CD8-positive, alpha-beta memory T cell (primary cell): ENCODE measurements at regions not wholly inside any gene's neighbourhood (a gene's known extent, or its start where the extent isn't known, plus 50 kb on each side); places are given as distances from the start of the nearest gene placed in this dataset.

Experiments
- CTCF ChIA-PET: fragments of 350-600 bp; sonication (Branson Sonifier 250); formaldehyde crosslinking; loops from one replicate; lab custom pipeline; 2021; ENCODE audit warnings: antibody characterized with exemption; lab: Charles Lee
- POLR2A ChIA-PET: fragments of 350-600 bp; sonication (Branson Sonifier 250); formaldehyde crosslinking; loops from one replicate; lab custom pipeline; 2021; ENCODE audit warnings: antibody characterized with exemption; lab: Charles Lee
- DNase-seq, 5 donors: peaks; one replicate each; pipeline versions ENCODE4 v3.0.0 to v3.0.0-alpha.2; 2020 to 2022; ENCODE audit warnings: mixed read lengths in 1 of 5
- H3K27ac ChIP-seq: one replicate; pipeline ENCODE4 v1.7.0; 2013; ENCODE audit warnings: low read depth, mild to moderate bottlenecking, low read length, moderate library complexity
- H3K27me3 ChIP-seq: 2 replicates; pipeline ENCODE4 v1.7.0; 2013; ENCODE audit warnings: low read length, mild to moderate bottlenecking; ENCODE audit not compliant: insufficient read depth, poor library complexity, severe bottlenecking
- H3K36me3 ChIP-seq: 2 replicates; pipeline ENCODE4 v1.7.0; 2013; ENCODE audit warnings: mild to moderate bottlenecking, low read length, moderate library complexity; ENCODE audit not compliant: insufficient read depth
- H3K4me1 ChIP-seq: 2 replicates; pipeline ENCODE4 v1.7.0; 2013; ENCODE audit warnings: mild to moderate bottlenecking, low read length, moderate library complexity; ENCODE audit not compliant: insufficient read depth
- H3K4me3 ChIP-seq: 2 replicates; pipeline ENCODE4 v1.7.0; 2013; ENCODE audit warnings: mild to moderate bottlenecking, low read length
- H3K9me3 ChIP-seq: 2 replicates; pipeline ENCODE4 v1.7.0; 2013; ENCODE audit warnings: mild to moderate bottlenecking, low read length
- H3K27ac Mint-ChIP-seq, 8 donors: one replicate each; pipeline ENCODE4 v1.8.0; 2020 to 2021; ENCODE audit warnings: mixed read lengths in 8 of 8, mild to moderate bottlenecking in 6 of 8, inconsistent platforms in 3 of 8, moderate library complexity in 3 of 8
- H3K27me3 Mint-ChIP-seq, 2 donors: one replicate each; pipeline ENCODE4 v1.8.0; 2020 to 2021; ENCODE audit warnings: mixed read lengths in 2 of 2, mild to moderate bottlenecking in 1 of 2, moderate library complexity in 1 of 2
- H3K36me3 Mint-ChIP-seq, 3 donors: one replicate each; pipeline ENCODE4 v1.8.0; 2020 to 2021; ENCODE audit warnings: mixed read lengths in 3 of 3, inconsistent platforms in 1 of 3, mild to moderate bottlenecking in 1 of 3
- H3K4me1 Mint-ChIP-seq, 3 donors: one replicate each; pipeline ENCODE4 v1.8.0; 2020 to 2021; ENCODE audit warnings: mixed read lengths in 3 of 3, inconsistent platforms in 1 of 3, mild to moderate bottlenecking in 1 of 3
- H3K4me3 Mint-ChIP-seq, 7 donors: one replicate each; pipeline ENCODE4 v1.8.0; 2020 to 2021; ENCODE audit warnings: mixed read lengths in 7 of 7, mild to moderate bottlenecking in 6 of 7, moderate library complexity in 4 of 7, inconsistent platforms in 2 of 7
- H3K9me3 Mint-ChIP-seq, 5 donors: one replicate each; pipeline ENCODE4 v1.8.0; 2020 to 2022; ENCODE audit warnings: mixed read lengths in 5 of 5, mild to moderate bottlenecking in 3 of 5, moderate library complexity in 2 of 5, inconsistent platforms in 1 of 5

- Mint-ChIP-seq H3K27me3 (no peaks in the 10 kb centered on the region), H3K36me3 (no peaks in the 10 kb centered on the region), H3K9me3 (peaks cover 2 to 15% (median 11%) of the 10 kb centered on the region in 5 donors), H3K4me1 (no peaks in the 10 kb centered on the region), H3K4me3 (no peak overlapping the region), H3K27ac (no peak overlapping the region)
- Histone ChIP-seq H3K4me1 (no peaks in the 10 kb centered on the region), H3K27me3 (no peaks in the 10 kb centered on the region), H3K4me3 (no peak overlapping the region), H3K9me3 (no peaks in the 10 kb centered on the region), H3K36me3 (no peaks in the 10 kb centered on the region), H3K27ac (no peak overlapping the region)
- CTCF ChIA-PET: no interaction called here
- POLR2A ChIA-PET: no interaction called here
- no peak for DNase-seq
Measured at GRCh38 chr3:162743091-162743490, 1246.5 kb downstream of the OTOL1 start.

GRCh38 chr3:162760789-162761188, 1264.2 kb downstream of the OTOL1 start:
- ChIA-PET CTCF (no interaction called here), POLR2A (no interaction called here)
- Mint-ChIP-seq H3K4me1 (no peaks in the 10 kb centered on the region), H3K27me3 (no peaks in the 10 kb centered on the region), H3K27ac (no peak overlapping the region), H3K9me3 (peaks cover 0 to 28% (median 5%) of the 10 kb centered on the region in 5 donors), H3K4me3 (no peak overlapping the region), H3K36me3 (no peaks in the 10 kb centered on the region)
- DNase-seq: no peak
- Histone ChIP-seq H3K9me3 (no peaks in the 10 kb centered on the region), H3K4me1 (no peaks in the 10 kb centered on the region), H3K4me3 (no peak overlapping the region), H3K36me3 (no peaks in the 10 kb centered on the region), H3K27ac (no peak overlapping the region), H3K27me3 (no peaks in the 10 kb centered on the region)

DNA sequence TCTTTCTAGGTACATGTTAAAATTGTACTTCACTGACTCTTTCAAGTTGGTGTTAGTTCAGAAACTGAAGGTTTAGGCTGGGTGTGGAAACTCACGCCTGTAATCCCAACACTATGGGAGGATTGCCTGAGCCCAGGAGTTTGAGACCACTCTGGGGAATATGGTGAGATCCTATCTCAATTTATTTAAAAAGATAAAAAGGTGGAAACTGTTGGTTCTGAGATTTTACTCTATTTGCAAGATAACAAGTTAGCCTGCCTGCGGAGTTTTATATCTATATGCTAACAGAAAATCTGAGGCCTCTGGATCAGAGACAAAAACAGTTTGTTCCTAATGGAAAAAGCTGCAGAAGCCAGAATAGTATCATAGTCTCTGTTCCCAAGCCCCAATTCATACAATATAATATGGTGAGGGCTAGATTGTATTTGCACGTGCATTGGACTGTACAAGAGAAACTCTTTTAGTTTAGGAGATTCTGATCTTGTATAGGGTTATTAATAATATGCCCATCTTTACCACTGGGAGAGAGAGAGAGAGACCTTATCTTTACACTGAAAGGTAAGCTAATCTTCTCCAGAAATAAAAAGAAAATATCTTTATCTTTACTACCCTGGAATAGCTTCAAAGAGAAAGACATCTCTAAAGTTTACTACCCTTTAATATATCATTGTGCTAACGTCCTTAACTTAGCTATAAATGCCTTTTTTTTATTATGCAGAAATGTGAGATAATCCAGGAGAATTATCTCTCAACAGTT, 1267.6 kb downstream of the OTOL1 start:
- no peaks in the 10 kb centered on the region for H3K27me3 Mint-ChIP-seq
- DNase-seq: no peak
- no peak overlapping the region for H3K4me3 Mint-ChIP-seq

GRCh38 chr3:162764808-162765071, 1268.1 kb downstream of the OTOL1 start:
- no peak overlapping the region for H3K27ac Mint-ChIP-seq

More for the DNA sequence above, 1267.6 kb downstream of the OTOL1 start:
- no peak overlapping the region for H3K4me3 ChIP-seq
- no peaks in the 10 kb centered on the region for H3K4me1 ChIP-seq
- CTCF ChIA-PET: no interaction called here
- H3K27me3 ChIP-seq: no peaks in the 10 kb centered on the region
- no peaks in the 10 kb centered on the region for H3K36me3 Mint-ChIP-seq
- POLR2A ChIA-PET: no interaction called here
- H3K4me1 Mint-ChIP-seq: no peaks in the 10 kb centered on the region
- no peaks in the 10 kb centered on the region for H3K9me3 ChIP-seq
- no peak overlapping the region for H3K27ac Mint-ChIP-seq
- no peak overlapping the region for H3K27ac ChIP-seq
- H3K36me3 ChIP-seq: no peaks in the 10 kb centered on the region
- peaks cover 2 to 25% (median 5%) of the 10 kb centered on the region in 5 donors for H3K9me3 Mint-ChIP-seq

GRCh38 chr3:162765524-162765923, 1268.9 kb downstream of the OTOL1 start:
- peaks cover 2 to 32% (median 5%) of the 10 kb centered on the region in 5 donors for H3K9me3 Mint-ChIP-seq
- no peaks in the 10 kb centered on the region for H3K36me3 ChIP-seq
- H3K27me3 Mint-ChIP-seq: no peaks in the 10 kb centered on the region
- no peaks in the 10 kb centered on the region for H3K27me3 ChIP-seq
- no peaks in the 10 kb centered on the region for H3K9me3 ChIP-seq
- no peak overlapping the region for H3K4me3 ChIP-seq
- no peaks in the 10 kb centered on the region for H3K36me3 Mint-ChIP-seq
- H3K4me1 ChIP-seq: no peaks in the 10 kb centered on the region
- CTCF ChIA-PET: no interaction called here
- H3K27ac Mint-ChIP-seq: no peak overlapping the region
- POLR2A ChIA-PET: no interaction called here
- DNase-seq: no peak
- H3K4me1 Mint-ChIP-seq: no peaks in the 10 kb centered on the region
- no peak overlapping the region for H3K4me3 Mint-ChIP-seq
- H3K27ac ChIP-seq: no peak overlapping the region

More at GRCh38 chr3:162764808-162765071, 1268.1 kb downstream of the OTOL1 start:
- H3K36me3 ChIP-seq: no peaks in the 10 kb centered on the region
- no peaks in the 10 kb centered on the region for H3K4me1 ChIP-seq
- Mint-ChIP-seq H3K4me1 (no peaks in the 10 kb centered on the region), H3K36me3 (no peaks in the 10 kb centered on the region), H3K27me3 (no peaks in the 10 kb centered on the region), H3K4me3 (no peak overlapping the region), H3K9me3 (peaks cover 2 to 29% (median 5%) of the 10 kb centered on the region in 5 donors)
- no peaks in the 10 kb centered on the region for H3K9me3 ChIP-seq
- CTCF ChIA-PET: no interaction called here
- no peak overlapping the region for H3K4me3 ChIP-seq
- no peak for DNase-seq
- POLR2A ChIA-PET: no interaction called here
- H3K27me3 ChIP-seq: no peaks in the 10 kb centered on the region
- H3K27ac ChIP-seq: no peak overlapping the region

DNA sequence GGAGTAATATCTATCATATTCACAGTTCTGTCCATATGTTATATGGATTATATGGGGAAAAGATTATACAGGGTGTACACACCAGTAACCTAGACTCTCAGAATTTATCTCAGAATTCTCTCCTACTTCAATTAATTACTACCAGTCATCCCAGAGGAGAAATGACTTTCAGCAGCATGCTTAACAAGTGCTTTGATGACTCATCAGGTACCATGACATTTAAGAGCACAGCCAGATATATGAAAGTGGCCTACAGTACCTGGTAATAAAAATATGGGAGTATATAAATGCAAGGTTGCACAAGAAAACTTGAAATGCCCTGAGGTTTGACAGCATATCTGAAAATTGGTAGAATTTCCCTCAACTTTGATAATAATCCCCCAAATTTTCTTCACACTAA, 1273.0 kb downstream of the OTOL1 start:
- Mint-ChIP-seq H3K4me1 (no peaks in the 10 kb centered on the region), H3K9me3 (peaks cover 5 to 28% (median 7%) of the 10 kb centered on the region in 5 donors), H3K27ac (no peak overlapping the region), H3K36me3 (no peaks in the 10 kb centered on the region), H3K27me3 (no peaks in the 10 kb centered on the region), H3K4me3 (no peak overlapping the region)
- Histone ChIP-seq H3K4me1 (no peaks in the 10 kb centered on the region), H3K4me3 (no peak overlapping the region), H3K27ac (no peak overlapping the region), H3K27me3 (no peaks in the 10 kb centered on the region), H3K36me3 (no peaks in the 10 kb centered on the region), H3K9me3 (no peaks in the 10 kb centered on the region)
- ChIA-PET POLR2A (no interaction called here), CTCF (no interaction called here)
- DNase-seq: no peak

- no peaks in the 10 kb centered on the region for H3K27me3 Mint-ChIP-seq
- H3K9me3 Mint-ChIP-seq: peaks cover 5 to 27% (median 7%) of the 10 kb centered on the region in 5 donors
- Histone ChIP-seq H3K27ac (no peak overlapping the region), H3K36me3 (no peaks in the 10 kb centered on the region), H3K9me3 (no peaks in the 10 kb centered on the region), H3K4me3 (no peak overlapping the region), H3K27me3 (no peaks in the 10 kb centered on the region), H3K4me1 (no peaks in the 10 kb centered on the region)
- no peak overlapping the region for H3K4me3 Mint-ChIP-seq
- ChIA-PET POLR2A (no interaction called here), CTCF (no interaction called here)
- no peak overlapping the region for H3K27ac Mint-ChIP-seq
- DNase-seq: no peak
- no peaks in the 10 kb centered on the region for H3K36me3 Mint-ChIP-seq
- no peaks in the 10 kb centered on the region for H3K4me1 Mint-ChIP-seq
Measured at GRCh38 chr3:162770551-162770950, 1273.9 kb downstream of the OTOL1 start.

- Histone ChIP-seq H3K27me3 (no peaks in the 10 kb centered on the region), H3K27ac (no peak overlapping the region), H3K4me1 (no peaks in the 10 kb centered on the region), H3K9me3 (no peaks in the 10 kb centered on the region), H3K36me3 (no peaks in the 10 kb centered on the region), H3K4me3 (no peak overlapping the region)
- DNase-seq: no peak
- no peak overlapping the region for H3K27ac Mint-ChIP-seq
- ChIA-PET POLR2A (no interaction called here), CTCF (no interaction called here)
- no peaks in the 10 kb centered on the region for H3K4me1 Mint-ChIP-seq
- peaks cover 0 to 2% (median 0%) of the 10 kb centered on the region in 3 donors for H3K36me3 Mint-ChIP-seq
- no peaks in the 10 kb centered on the region for H3K27me3 Mint-ChIP-seq
- peaks cover 3 to 19% (median 9%) of the 10 kb centered on the region in 5 donors for H3K9me3 Mint-ChIP-seq
- no peak overlapping the region for H3K4me3 Mint-ChIP-seq
Measured at GRCh38 chr3:162774613-162775100, 1278.0 kb downstream of the OTOL1 start.
